ENCODE measurements at regions not wholly inside any gene's neighbourhood (a gene's known extent, or its start where the extent isn't known, plus 50 kb on each side); places are given as distances from the start of the nearest gene placed in this dataset.

GRCh38 chr18:68623342-68623741 lies 91.6 kb downstream of the TMX3 start:
- DNase-seq = no peak
- no peak overlapping the region for H3K4me3 ChIP-seq
- TF ChIP-seq, protein P1, sequence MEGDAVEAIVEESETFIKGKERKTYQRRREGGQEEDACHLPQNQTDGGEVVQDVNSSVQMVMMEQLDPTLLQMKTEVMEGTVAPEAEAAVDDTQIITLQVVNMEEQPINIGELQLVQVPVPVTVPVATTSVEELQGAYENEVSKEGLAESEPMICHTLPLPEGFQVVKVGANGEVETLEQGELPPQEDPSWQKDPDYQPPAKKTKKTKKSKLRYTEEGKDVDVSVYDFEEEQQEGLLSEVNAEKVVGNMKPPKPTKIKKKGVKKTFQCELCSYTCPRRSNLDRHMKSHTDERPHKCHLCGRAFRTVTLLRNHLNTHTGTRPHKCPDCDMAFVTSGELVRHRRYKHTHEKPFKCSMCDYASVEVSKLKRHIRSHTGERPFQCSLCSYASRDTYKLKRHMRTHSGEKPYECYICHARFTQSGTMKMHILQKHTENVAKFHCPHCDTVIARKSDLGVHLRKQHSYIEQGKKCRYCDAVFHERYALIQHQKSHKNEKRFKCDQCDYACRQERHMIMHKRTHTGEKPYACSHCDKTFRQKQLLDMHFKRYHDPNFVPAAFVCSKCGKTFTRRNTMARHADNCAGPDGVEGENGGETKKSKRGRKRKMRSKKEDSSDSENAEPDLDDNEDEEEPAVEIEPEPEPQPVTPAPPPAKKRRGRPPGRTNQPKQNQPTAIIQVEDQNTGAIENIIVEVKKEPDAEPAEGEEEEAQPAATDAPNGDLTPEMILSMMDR (IDR thresholded peaks at IDR 0.05; ENCODE audit: borderline replicate concordance) = peak; percentile 66
- H3K4me1 ChIP-seq = no peaks in the 10 kb centered on the region
- H3K27me3 ChIP-seq (ENCODE audit: low read depth) = no peaks in the 10 kb centered on the region
- intact Hi-C loops (cut with micrococcal nuclease) = no loop called here
- H3K27ac ChIP-seq (replicated peaks) = no peak overlapping the region
- H3K9me3 ChIP-seq (replicated peaks) = no peaks in the 10 kb centered on the region
- no peaks in the 10 kb centered on the region for H3K36me3 ChIP-seq

DNA sequence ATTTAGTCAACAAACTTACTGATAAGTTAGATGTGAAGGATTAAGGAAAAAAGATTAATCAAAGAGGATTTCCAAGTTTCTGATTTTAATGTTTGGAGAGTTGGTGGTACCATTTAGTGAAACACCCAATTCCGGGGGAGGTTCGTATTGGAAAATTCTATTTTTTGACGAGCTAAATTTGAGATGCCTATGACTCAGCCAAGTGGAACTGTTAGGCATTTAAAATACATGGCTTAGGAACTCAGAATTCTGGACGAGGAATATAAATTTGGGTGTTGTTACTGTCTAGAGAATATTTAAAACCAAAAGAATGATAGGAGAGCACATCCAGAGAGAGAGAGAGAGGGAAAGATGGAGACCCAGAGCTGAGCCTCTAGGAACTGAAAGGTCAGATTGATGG lies 103.6 kb downstream of the TMX3 start:
- no peak for DNase-seq
- Histone ChIP-seq H3K27ac (replicated peaks) (no peak overlapping the region), H3K4me1 (no peaks in the 10 kb centered on the region), H3K9me3 (replicated peaks) (no peaks in the 10 kb centered on the region), H3K4me3 (no peak overlapping the region), H3K36me3 (no peaks in the 10 kb centered on the region), H3K27me3 (ENCODE audit: low read depth) (no peaks in the 10 kb centered on the region)
- intact Hi-C loops (cut with micrococcal nuclease) = no loop called here
- TF ChIP-seq, protein P1 (IDR thresholded peaks at IDR 0.05; ENCODE audit: borderline replicate concordance) = no peak

DNA sequence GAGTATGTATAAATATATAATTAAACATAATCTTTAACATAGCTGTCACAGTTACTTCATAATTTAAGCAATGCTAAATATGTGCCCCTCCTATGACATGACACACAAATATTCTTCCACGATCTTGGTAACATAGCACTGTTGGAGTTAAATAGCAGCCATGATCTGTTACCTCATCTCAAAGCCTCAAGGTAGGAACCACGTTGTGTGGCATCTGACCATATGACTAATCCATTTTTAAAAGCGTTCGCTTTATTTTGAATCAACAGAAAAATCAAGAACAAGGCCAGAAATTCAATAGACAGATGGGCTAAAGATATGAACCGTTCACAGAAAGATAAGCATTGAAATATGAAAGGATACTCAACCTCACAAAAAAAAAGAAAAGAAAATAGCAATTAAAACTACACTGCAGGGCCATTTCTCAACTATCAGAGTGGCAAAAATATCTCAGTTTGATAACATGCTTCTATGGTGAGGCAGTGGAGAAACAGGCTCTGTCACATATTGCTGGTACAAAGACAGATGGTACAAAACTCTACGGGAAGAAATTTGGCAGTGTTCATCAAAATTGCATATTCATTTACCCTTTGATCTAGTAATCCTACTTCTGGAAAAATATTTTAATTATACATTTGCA lies 105.9 kb downstream of the TMX3 start:
- no peaks in the 10 kb centered on the region for H3K9me3 ChIP-seq (replicated peaks)
- no peak overlapping the region for H3K4me3 ChIP-seq
- no peak overlapping the region for H3K27ac ChIP-seq (replicated peaks)
- TF ChIP-seq, protein P1 (IDR thresholded peaks at IDR 0.05; ENCODE audit: borderline replicate concordance) = no peak
- no peaks in the 10 kb centered on the region for H3K36me3 ChIP-seq
- DNase-seq = no peak
- H3K27me3 ChIP-seq (ENCODE audit: low read depth) = no peaks in the 10 kb centered on the region
- H3K4me1 ChIP-seq = no peaks in the 10 kb centered on the region
- intact Hi-C loops (cut with micrococcal nuclease) = no loop called here

DNA sequence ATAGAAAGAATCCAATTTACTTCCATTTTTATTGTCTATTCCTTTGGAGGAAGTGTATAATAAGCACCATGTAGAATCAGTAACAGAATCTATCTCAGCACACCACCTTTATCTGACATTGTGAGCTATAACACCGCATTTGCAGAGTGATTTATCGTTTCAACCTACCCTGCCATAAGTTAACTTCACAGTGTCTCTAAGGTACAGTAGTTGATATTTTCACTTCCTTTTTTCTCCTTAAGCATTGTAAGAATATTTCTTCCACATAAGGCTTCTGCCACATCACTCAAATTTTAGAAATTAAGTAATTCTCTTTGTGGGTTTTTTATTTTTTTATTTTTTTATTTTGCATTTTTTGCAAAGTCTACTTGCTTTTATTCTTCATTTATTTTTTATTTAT lies 107.1 kb downstream of the TMX3 start:
- TF ChIP-seq, protein P1 (IDR thresholded peaks at IDR 0.05; ENCODE audit: borderline replicate concordance) = no peak
- DNase-seq = no peak
- Histone ChIP-seq H3K36me3 (no peaks in the 10 kb centered on the region), H3K27ac (replicated peaks) (no peak overlapping the region), H3K9me3 (replicated peaks) (no peaks in the 10 kb centered on the region), H3K4me1 (no peaks in the 10 kb centered on the region), H3K4me3 (no peak overlapping the region), H3K27me3 (ENCODE audit: low read depth) (no peaks in the 10 kb centered on the region)
- intact Hi-C loops (cut with micrococcal nuclease) = no loop called here

- TF ChIP-seq, protein P1 (IDR thresholded peaks at IDR 0.05; ENCODE audit: borderline replicate concordance) = no peak
- DNase-seq = no peak
- no peaks in the 10 kb centered on the region for H3K27me3 ChIP-seq (ENCODE audit: low read depth)
- no peak overlapping the region for H3K4me3 ChIP-seq
- H3K9me3 ChIP-seq (replicated peaks) = no peaks in the 10 kb centered on the region
- no peaks in the 10 kb centered on the region for H3K36me3 ChIP-seq
- intact Hi-C loops (cut with micrococcal nuclease) = no loop called here
- H3K4me1 ChIP-seq = no peaks in the 10 kb centered on the region
- no peak overlapping the region for H3K27ac ChIP-seq (replicated peaks)
These were observed 110.7 kb downstream of the TMX3 start for GRCh38 chr18:68604256-68604655.
